HCT116 (cell line): ENCODE measurements at regions not wholly inside any gene's neighbourhood (a gene's known extent, or its start where the extent isn't known, plus 50 kb on each side); places are given as distances from the start of the nearest gene placed in this dataset.

Source experiments
- ATAC-seq: fragments of 200-7000 bp; cut with Tn5 transposase; 2 replicates; pipeline ENCODE4 v1.9.1; 2020; ENCODE audit warnings: mild to moderate bottlenecking, moderate library complexity
- BruUV-seq: library from RNA; stranded (reverse); fragments of 400-500 nt; replicated peaks from 2 replicates; lab custom pipeline; 2021; lab: Mats Ljungman, UMichigan
- CTCF ChIA-PET: fragments of 300-600 bp; sonication (Branson Sonifier 250); formaldehyde crosslinking; loops from one replicate; lab custom pipeline; 2021; ENCODE audit warnings: antibody characterized with exemption; lab: Charles Lee
- POLR2A ChIA-PET: fragments of 300-600, 350-600 bp; sonication (Branson Sonifier 250); formaldehyde crosslinking; loops from one replicate; lab custom pipeline; 2021; ENCODE audit warnings: antibody characterized with exemption; lab: Charles Lee
- RAD21 ChIA-PET, 2 experiments: fragments of 300-600 bp; sonication (Branson Sonifier 250); formaldehyde crosslinking; loops; one replicate each; lab custom pipeline; 2023; ENCODE audit warnings: low total read pairs in 2 of 2; ENCODE audit not compliant: uncharacterized antibody in 2 of 2, unreplicated experiment in 2 of 2, low non-redundant PET in 1 of 2; lab: Charles Lee
- DNase-seq: peaks from one replicate; pipeline ENCODE4 v3.0.0-alpha.2; 2010; ENCODE audit warnings: low read depth, low spot score
- H2AFZ ChIP-seq: fragments of 200-600 bp; shearing (Covaris generic), sonication (generic); 2 replicates; pipeline ENCODE4 v1.6.1; 2017; ENCODE audit warnings: low read depth, mixed run types, mixed read lengths, antibody characterized with exemption, low read length; ENCODE audit not compliant: poor library complexity, severe bottlenecking
- H3K27ac ChIP-seq: 2 replicates; pipeline ENCODE4 v1.5.1; 2012; ENCODE audit warnings: low read depth, low read length
- H3K27me3 ChIP-seq: fragments of 200-600 bp; sonication (generic); 2 replicates; pipeline ENCODE4 v1.6.1; 2016; ENCODE audit warnings: mixed run types, low read length, mixed read lengths; ENCODE audit not compliant: insufficient read depth
- H3K36me3 ChIP-seq, 2 experiments: fragments of 200-500 bp in 1 of 2; fragments of 200-600 bp in 1 of 2; sonication (Bioruptor generic) in 1 of 2; sonication (generic) in 1 of 2; 2 replicates each; pipeline versions ENCODE4 v1.5.1 to v1.6.1; 2014 to 2016; ENCODE audit warnings: low read length in 2 of 2, inconsistent platforms in 1 of 2, mixed read lengths in 1 of 2, mixed run types in 1 of 2; ENCODE audit not compliant: insufficient read depth in 2 of 2, control insufficient read depth in 1 of 2
- H3K4me1 ChIP-seq, 2 experiments: fragments of 200-600 bp in 1 of 2; sonication (generic) in 1 of 2; 2 replicates each; pipeline versions ENCODE4 v1.5.1 to v1.6.1; 2012 to 2017; ENCODE audit warnings: low read length in 2 of 2, inconsistent platforms in 1 of 2, mild to moderate bottlenecking in 1 of 2, mixed read lengths in 1 of 2, mixed run types in 1 of 2, moderate library complexity in 1 of 2; ENCODE audit not compliant: insufficient read depth in 2 of 2, control insufficient read depth in 1 of 2
- H3K4me2 ChIP-seq: fragments of 200-600 bp; sonication (generic); 2 replicates; pipeline ENCODE4 v1.6.1; 2017; ENCODE audit warnings: mixed run types, low read length, mixed read lengths
- H3K4me3 ChIP-seq, 2 experiments: fragments of 200-600 bp in 1 of 2; sonication (generic) in 1 of 2; replicated peaks in 1 of 2; 2 replicates each; pipeline ENCODE4 v1.5.1; 2011 to 2016; ENCODE audit warnings: low read length in 2 of 2, control low read depth in 1 of 2, low read depth in 1 of 2, mild to moderate bottlenecking in 1 of 2, mixed read lengths in 1 of 2, mixed run types in 1 of 2
- H3K79me2 ChIP-seq: fragments of 200-600 bp; sonication (generic); 2 replicates; pipeline ENCODE4 v1.6.1; 2017; ENCODE audit warnings: mild to moderate bottlenecking, mixed run types, low read length, moderate library complexity, mixed read lengths; ENCODE audit not compliant: insufficient read depth
- H3K9ac ChIP-seq: fragments of 200-600 bp; sonication (generic); 2 replicates; pipeline ENCODE4 v1.6.1; 2016; ENCODE audit warnings: low read length, mixed read lengths
- H3K9me2 ChIP-seq: fragments of 200-600 bp; sonication (generic), shearing (Covaris generic); 2 replicates; pipeline ENCODE4 v1.6.1; 2017; ENCODE audit warnings: mixed run types, mild to moderate bottlenecking, moderate library complexity; ENCODE audit not compliant: insufficient read depth
- H3K9me3 ChIP-seq, 2 experiments: fragments of 200-500 bp in 1 of 2; fragments of 200-600 bp in 1 of 2; sonication (Bioruptor generic) in 1 of 2; sonication (generic) in 1 of 2; 2 replicates each; pipeline ENCODE4 v1.6.1; 2014 to 2017; ENCODE audit warnings: low read length in 2 of 2, mixed read lengths in 2 of 2, inconsistent platforms in 1 of 2, low read depth in 1 of 2, mild to moderate bottlenecking in 1 of 2, mixed run types in 1 of 2, moderate library complexity in 1 of 2; ENCODE audit not compliant: control insufficient read depth in 1 of 2, insufficient read depth in 1 of 2
- H4K20me1 ChIP-seq: fragments of 200-600 bp; sonication (generic), shearing (Covaris generic); 2 replicates; pipeline ENCODE4 v1.6.1; 2017; ENCODE audit warnings: mixed run types, mild to moderate bottlenecking, moderate library complexity; ENCODE audit not compliant: insufficient read depth
- ATF3 ChIP-seq: IDR thresholded peaks from 2 replicates; pipeline ENCODE4 v1.6.1; 2012
- CBX3 ChIP-seq: IDR thresholded peaks from 2 replicates; pipeline ENCODE4 v1.6.1; 2012; ENCODE audit warnings: low read depth
- CEBPB ChIP-seq: IDR thresholded peaks from 2 replicates; pipeline ENCODE4 v1.6.1; 2012; ENCODE audit warnings: low read depth
- EGR1 ChIP-seq: IDR thresholded peaks from 2 replicates; pipeline ENCODE4 v1.6.1; 2012; ENCODE audit warnings: low read depth
- ELF1 ChIP-seq: IDR thresholded peaks from 2 replicates; pipeline ENCODE4 v1.6.1; 2012; ENCODE audit warnings: low read depth, borderline replicate concordance
- EZH2phosphoT487 ChIP-seq: fragments of 200-600 bp; IDR thresholded peaks from 2 replicates; pipeline ENCODE4 v1.6.1; 2018; ENCODE audit warnings: antibody characterized with exemption, borderline replicate concordance
- FOSL1 ChIP-seq: IDR thresholded peaks from 2 replicates; pipeline ENCODE4 v1.6.1; 2012; ENCODE audit warnings: low read depth
- JUND ChIP-seq: IDR thresholded peaks from 2 replicates; pipeline ENCODE4 v1.6.1; 2012
- MAX ChIP-seq: IDR thresholded peaks from 2 replicates; pipeline ENCODE4 v1.6.1; 2012
- POLR2A ChIP-seq: IDR thresholded peaks from 2 replicates; pipeline ENCODE4 v1.7.0; 2011; ENCODE audit warnings: borderline replicate concordance; ENCODE audit not compliant: insufficient read depth, insufficient read length; ENCODE audit errors: extremely low read depth
- POLR2AphosphoS5 ChIP-seq: IDR thresholded peaks from 2 replicates; pipeline ENCODE4 v1.6.1; 2011; ENCODE audit warnings: mild to moderate bottlenecking, low read depth, low read length, moderate library complexity
- REST ChIP-seq: IDR thresholded peaks from 2 replicates; pipeline ENCODE4 v1.6.1; 2012; ENCODE audit warnings: low read depth
- SIN3A ChIP-seq: IDR thresholded peaks from 2 replicates; pipeline ENCODE4 v1.6.1; 2012; ENCODE audit warnings: low read depth
- SP1 ChIP-seq: IDR thresholded peaks from 2 replicates; pipeline ENCODE4 v1.6.1; 2012; ENCODE audit warnings: low read depth
- SRF ChIP-seq: IDR thresholded peaks from 2 replicates; pipeline ENCODE4 v1.6.1; 2012; ENCODE audit warnings: low read depth
- TCF7L2 ChIP-seq: IDR thresholded peaks from 2 replicates; pipeline ENCODE4 v1.7.0; 2011; ENCODE audit warnings: borderline replicate concordance, inconsistent platforms; ENCODE audit not compliant: insufficient read depth, insufficient read length; ENCODE audit errors: extremely low read depth
- YY1 ChIP-seq: IDR thresholded peaks from 2 replicates; pipeline ENCODE4 v1.6.1; 2011; ENCODE audit warnings: low read length, low read depth, moderate library complexity, mild to moderate bottlenecking; ENCODE audit not compliant: insufficient replicate concordance; ENCODE audit errors: extremely low read depth
- intact Hi-C: fragments of 100-400 bp; cut with micrococcal nuclease; formaldehyde crosslinking; loops from 2 replicates; pipeline ENCODE4 v1.10.0; 2022

DNA sequence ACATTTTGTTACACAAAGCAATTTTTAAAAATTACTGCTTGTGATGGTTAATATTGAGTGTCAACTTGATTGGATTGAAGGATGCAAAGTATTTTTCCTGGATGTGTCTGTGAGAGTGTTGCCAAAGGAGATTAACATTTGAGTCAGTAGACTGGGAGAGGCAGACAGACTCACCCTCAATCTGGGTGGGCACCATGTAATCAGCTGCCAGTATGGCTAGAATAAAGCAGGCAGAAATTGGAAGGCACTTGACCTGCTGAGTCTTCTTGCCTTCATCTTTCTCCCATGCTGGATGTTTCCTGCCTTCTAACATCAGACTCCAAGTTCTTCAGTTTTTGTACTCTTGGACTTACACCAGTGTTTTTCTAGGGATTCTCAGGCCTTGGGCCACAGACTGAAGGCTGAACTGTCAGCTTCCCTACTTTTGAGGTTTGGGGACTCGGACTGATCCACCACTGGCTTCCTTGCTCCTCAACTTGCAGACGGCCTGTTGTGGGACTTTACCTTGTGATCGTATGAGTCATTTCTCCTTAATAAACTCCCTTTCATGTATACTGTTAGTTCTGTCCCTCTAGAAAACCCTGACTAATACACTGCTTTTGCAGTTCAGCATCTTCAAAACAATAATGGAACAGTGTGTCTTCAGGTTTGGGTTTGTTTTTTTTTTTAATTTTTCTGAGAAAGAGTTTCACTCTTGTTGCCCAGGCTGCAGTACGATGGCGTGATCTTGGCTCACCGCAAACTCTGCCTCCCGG lies 244.1 kb upstream of the SEMA3C start:
- DNase-seq = no peak

GRCh38 chr7:81162234-81162633 lies 243.4 kb upstream of the SEMA3C start:
- Histone ChIP-seq H3K4me1 (peaks cover 23 to 42% of the 10 kb centered on the region in 2 experiments), H3K4me2 (no peak overlapping the region), H3K4me3 (no peak overlapping the region), H3K27ac (no peak overlapping the region), H2AFZ (peak overlapping the region; percentile 65), H3K36me3 (no peaks in the 10 kb centered on the region), H3K9ac (no peak overlapping the region), H3K9me3 (no peaks in the 10 kb centered on the region), H4K20me1 (no peaks in the 10 kb centered on the region), H3K79me2 (no peaks in the 10 kb centered on the region), H3K9me2 (no peaks in the 10 kb centered on the region), H3K27me3 (no peaks in the 10 kb centered on the region)
- TF ChIP-seq CBX3 (no peak), POLR2AphosphoS5 (no peak), POLR2A (no peak), YY1 (no peak), EGR1 (no peak), TCF7L2 (no peak), EZH2phosphoT487 (no peak), SRF (no peak), REST (no peak), SIN3A (no peak), MAX (no peak), SP1 (no peak), ATF3 (no peak), CEBPB (no peak)
- no peak for DNase-seq
- ChIA-PET CTCF (no interaction called here), RAD21 (no interaction called here), POLR2A (no interaction called here)
- intact Hi-C loops = loop anchor here (5.0 kb wide), 1 partner anchor 240 kb away; no protein-coding TSS in a partner anchor
- no TSS peak for BruUV-seq
- ATAC-seq = no peak

More for the DNA sequence above, 244.1 kb upstream of the SEMA3C start:
- no peaks in the 10 kb centered on the region for H3K27me3 ChIP-seq
- no TSS peak for BruUV-seq
- no peak overlapping the region for H3K4me3 ChIP-seq
- H3K27ac ChIP-seq = no peak overlapping the region
- H3K36me3 ChIP-seq = no peaks in the 10 kb centered on the region
- H2AFZ ChIP-seq = peak overlapping the region; percentile 65
- H3K4me2 ChIP-seq = peak overlapping the region; percentile 25; the same call in 1 of the 2 replicates
- H3K9ac ChIP-seq = no peak overlapping the region
- no peaks in the 10 kb centered on the region for H3K79me2 ChIP-seq
- POLR2A ChIA-PET = no interaction called here
- CTCF ChIA-PET = no interaction called here
- RAD21 ChIA-PET = no interaction called here
- ATAC-seq = no peak
- H3K9me2 ChIP-seq = no peaks in the 10 kb centered on the region
- intact Hi-C loops = loop anchor here (5.0 kb wide), 1 partner anchor 241 kb away; no protein-coding TSS in a partner anchor
- TF ChIP-seq FOSL1 (0 out of 2 replicates have a peak, but pooled peaks have one; percentile 13), JUND (peak; percentile 18; the same call in 1 of the 2 replicates), SP1 (no peak), ELF1 (no peak)
- H4K20me1 ChIP-seq = no peaks in the 10 kb centered on the region
- H3K4me1 ChIP-seq = peaks cover 23 to 42% of the 10 kb centered on the region in 2 experiments
- no peaks in the 10 kb centered on the region for H3K9me3 ChIP-seq
